A673 (cell line): ENCODE measurements at regions not wholly inside any gene's neighbourhood (a gene's known extent, or its start where the extent isn't known, plus 50 kb on each side); places are given as distances from the start of the nearest gene placed in this dataset.
A peak's percentile ranks its signal among the peaks of the same experiment; 100 is the strongest.

Source experiments
- CTCF ChIP-seq: fragments of 300-800, 200-600 bp; sonication (generic); conservative IDR thresholded peaks from 2 replicates; pipeline ENCODE4 v1.5.1; 2017; ENCODE audit warnings: low read depth, mild to moderate bottlenecking, antibody characterized with exemption, low read length, moderate library complexity, mixed read lengths
- EZH2 ChIP-seq: fragments of 200-600 bp; sonication (generic); IDR thresholded peaks from 2 replicates; pipeline ENCODE4 v1.6.1; 2017; ENCODE audit warnings: borderline replicate concordance, low read depth, mild to moderate bottlenecking, mixed read lengths, antibody characterized with exemption, low read length; ENCODE audit not compliant: poor library complexity, severe bottlenecking

GRCh38 chr16:65667011-65667578 lies 545.2 kb upstream of the CDH11 start:
- TF ChIP-seq CTCF (peak; percentile 50), EZH2 (no peak)
